GM12873 (cell line): ENCODE measurements at regions not wholly inside any gene's neighbourhood (a gene's known extent, or its start where the extent isn't known, plus 50 kb on each side); places are given as distances from the start of the nearest gene placed in this dataset.

Source experiments
- CTCF ChIP-seq: IDR thresholded peaks from 2 replicates; pipeline ENCODE4 v1.5.1; 2012; ENCODE audit warnings: low read depth, mild to moderate bottlenecking, moderate library complexity, low read length, control low read depth; ENCODE audit not compliant: insufficient read depth; ENCODE audit errors: missing control alignments

- TF ChIP-seq CTCF, result no peak
Observed at GRCh38 chr14:105738638-105739037, 212.3 kb downstream of the TMEM121 start.

GRCh38 chr14:105739331-105740102, 213.1 kb downstream of the TMEM121 start:
- no peak for TF ChIP-seq CTCF

GRCh38 chr14:105742531-105742848, 216.1 kb downstream of the TMEM121 start:
- no peak for TF ChIP-seq CTCF

- TF ChIP-seq CTCF, result no peak
Observed at GRCh38 chr14:105745433-105746123, 219.2 kb downstream of the TMEM121 start.

GRCh38 chr14:105746124-105746514, 219.7 kb downstream of the TMEM121 start:
- no peak for TF ChIP-seq CTCF

- TF ChIP-seq CTCF, result no peak
Observed at GRCh38 chr14:105748204-105748578, 221.8 kb downstream of the TMEM121 start.

- TF ChIP-seq CTCF, result no peak
Observed at GRCh38 chr14:105760691-105761344, 234.4 kb downstream of the TMEM121 start.
